AG08396 (cell line): ENCODE measurements at regions not wholly inside any gene's neighbourhood (a gene's known extent, or its start where the extent isn't known, plus 50 kb on each side); places are given as distances from the start of the nearest gene placed in this dataset.

Experiments
- DNase-seq: peaks from one replicate; pipeline ENCODE4 v3.0.0; 2012; ENCODE audit warnings: low spot score, mixed read lengths

DNA sequence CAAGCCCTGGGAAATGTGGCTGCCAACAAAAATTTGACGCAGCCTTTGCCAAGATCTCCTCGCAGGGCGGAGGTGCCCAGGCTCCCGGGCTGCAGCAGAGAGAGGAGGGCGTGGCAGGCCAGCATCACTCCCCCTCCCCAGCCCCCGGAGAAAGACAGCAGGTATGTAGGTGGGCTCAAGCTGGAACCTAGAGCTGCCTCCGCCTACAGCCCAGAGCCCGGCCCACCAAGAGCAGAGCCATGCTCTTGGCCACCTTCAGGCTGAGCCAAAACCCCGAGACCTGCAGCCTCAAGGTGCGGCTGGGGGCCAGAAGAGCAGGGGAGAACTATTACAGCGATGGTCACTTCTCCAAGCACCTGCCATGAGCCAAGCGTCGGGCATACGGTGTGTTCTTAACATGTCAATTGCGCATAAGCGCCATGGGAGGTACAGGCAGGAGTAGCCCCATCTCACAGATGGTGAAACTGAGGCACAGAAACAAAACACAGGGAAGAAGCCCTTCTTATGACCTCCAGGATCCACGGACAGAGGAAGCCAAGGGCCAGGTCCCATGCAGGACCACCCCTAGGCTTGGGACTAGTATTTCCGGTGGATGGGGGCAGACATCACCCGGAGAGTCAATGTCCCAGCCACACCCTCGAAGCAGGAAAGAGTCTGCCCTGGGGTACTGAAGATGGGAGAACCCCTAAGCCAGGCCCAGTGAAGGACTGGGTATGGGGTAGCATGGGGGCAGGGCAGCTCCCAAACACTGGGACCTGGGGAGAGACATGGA is 109.0 kb downstream of the NCOR2 start:
- no peak for DNase-seq

DNA sequence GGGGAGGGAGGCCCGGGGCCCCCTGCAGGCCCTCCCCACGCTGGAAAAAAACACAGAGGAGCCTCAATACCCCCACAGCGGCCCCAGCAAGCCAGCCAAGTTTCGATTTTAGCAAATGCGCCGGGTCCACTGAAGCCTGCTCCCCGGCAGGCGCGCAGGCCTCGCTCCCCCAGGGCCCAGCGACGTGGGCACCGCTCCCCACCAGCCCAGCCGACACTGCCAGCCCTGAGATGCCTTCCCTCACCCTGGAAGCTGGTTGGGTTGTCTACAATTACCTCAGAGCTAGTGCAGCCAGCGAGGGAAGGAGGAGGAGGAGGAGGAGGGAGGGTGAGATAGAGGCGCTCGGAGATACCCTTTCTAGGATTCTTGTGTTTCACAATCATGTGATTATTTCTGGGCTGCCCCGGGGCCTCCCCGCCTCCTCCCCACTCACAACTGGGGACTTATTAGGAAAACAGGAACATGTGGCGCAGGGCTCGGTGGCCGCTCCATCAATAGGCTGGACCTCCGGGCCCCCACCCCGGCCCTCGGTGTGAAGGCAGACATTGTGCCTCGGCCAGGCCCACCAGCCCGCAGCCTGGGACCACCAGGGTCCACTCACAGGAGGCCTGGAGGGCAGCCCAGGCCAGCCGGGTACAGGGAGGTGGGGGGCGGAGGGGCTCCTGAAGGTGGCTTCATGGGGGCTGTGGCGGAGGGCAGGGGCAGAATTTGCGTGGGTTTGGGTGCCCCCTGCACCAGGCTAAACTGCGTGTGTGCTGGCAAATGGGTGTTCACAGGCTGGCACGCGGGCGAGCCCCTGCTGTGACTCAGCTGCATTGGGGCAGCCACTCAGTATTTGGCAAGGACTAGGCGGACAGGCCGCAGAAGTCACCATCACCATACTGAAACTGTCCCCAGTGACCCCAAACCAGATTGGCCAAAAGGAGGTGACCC is 109.9 kb downstream of the NCOR2 start:
- peak; percentile 85 for DNase-seq

DNA sequence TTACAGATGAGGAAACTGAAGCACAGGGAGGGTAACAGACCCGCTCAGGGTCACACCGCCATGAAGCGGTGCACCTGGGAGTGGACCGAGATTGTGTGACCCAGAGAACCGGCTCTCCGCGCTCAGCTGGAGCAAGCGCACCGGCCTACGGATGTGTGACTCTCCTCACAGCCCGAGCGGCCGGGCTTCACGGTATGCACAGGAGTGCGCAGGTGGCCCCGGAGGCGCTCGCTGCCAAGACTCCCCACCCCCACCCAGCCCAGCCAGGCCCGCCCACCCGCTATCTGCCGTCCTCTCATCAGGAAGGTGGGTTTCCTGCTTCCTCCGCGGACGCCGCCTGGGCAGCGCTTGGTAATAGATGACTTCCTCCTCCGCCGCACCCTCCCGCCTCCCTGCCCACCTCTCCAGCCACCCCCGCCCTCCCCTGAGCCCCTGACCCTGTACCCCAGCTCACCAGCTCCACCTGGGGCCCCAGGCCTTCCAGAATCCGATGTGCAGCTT is 110.7 kb downstream of the NCOR2 start:
- no peak for DNase-seq

DNA sequence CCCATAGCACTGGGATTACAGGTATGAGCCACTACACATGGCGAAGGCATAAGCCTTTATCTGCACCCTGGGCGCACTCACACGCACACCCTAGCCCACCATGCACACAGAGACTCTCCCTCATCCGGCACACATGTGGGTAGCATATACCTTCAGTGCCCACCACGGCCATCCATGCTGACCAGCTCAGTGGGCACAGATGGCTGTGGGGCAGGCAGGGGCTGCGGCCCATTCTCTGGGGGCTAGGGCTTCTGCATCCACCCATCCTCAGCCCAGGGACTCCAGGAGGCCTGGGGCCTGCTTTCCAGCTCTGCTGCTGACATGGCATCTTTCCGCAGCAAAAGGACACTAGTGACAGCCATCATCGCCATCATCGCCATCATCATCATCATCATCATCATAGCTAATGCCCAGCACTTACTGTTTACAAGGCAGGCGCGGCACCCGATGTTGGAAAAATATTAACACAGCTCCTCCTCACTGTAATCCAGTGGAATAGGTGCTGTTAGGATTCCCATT is 111.2 kb downstream of the NCOR2 start:
- no peak for DNase-seq

DNA sequence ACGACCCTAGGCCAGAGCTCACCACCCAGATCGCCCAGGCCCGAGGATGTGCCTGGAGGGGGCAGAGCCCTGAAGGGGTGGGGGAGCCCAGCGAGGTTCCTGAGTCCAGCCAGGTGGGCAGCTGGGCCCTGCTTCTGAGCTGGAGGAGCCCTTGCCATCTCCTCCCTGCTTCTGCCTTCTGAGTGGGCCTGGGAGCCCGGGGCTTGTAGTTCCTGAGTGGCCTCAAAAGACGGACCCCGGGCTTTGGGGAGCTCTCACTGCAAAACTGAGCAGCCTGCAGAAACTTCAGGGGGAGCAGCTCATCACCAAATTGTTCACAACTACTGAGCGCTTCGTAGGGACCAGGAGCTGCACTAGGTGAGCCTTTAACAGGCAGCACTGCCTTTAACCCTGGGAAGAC is 112.1 kb downstream of the NCOR2 start:
- DNase-seq = no peak

DNA sequence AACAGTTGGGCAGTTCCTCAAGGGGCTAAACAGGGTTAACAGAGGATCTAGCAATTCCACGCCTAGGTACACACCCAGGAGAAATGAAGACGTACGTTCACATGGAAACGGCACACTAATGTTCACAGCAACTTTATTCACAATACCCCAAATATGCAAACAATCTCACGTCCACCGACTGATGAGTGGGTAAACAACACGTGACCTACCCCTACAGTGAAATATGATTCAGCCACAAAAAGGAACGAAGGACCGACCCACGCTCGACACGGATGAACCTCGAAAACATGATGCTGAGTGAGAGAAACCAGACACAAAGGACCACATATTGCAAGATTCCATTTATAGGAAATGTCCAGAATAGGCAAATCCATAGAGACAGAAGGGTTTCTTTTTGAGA is 112.7 kb downstream of the NCOR2 start:
- no peak for DNase-seq

DNA sequence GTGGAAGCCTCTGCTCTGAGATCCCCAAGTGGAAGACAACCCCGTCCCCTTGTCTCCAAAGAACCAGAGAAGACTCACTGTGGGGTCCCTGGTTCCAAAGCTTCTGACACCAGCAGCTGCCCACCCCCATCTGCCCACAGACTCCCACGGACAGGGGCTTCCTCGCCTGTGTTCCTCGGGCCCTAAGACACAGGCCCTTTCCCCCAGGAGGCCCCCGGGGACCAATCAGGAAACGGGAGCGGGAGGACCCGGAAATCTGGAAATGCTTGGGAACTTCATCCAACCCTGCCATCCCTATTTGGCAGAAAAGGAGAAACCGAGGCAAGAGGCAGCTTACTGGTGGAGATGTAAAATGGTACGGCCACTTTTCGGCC is 113.1 kb downstream of the NCOR2 start:
- no peak for DNase-seq

DNA sequence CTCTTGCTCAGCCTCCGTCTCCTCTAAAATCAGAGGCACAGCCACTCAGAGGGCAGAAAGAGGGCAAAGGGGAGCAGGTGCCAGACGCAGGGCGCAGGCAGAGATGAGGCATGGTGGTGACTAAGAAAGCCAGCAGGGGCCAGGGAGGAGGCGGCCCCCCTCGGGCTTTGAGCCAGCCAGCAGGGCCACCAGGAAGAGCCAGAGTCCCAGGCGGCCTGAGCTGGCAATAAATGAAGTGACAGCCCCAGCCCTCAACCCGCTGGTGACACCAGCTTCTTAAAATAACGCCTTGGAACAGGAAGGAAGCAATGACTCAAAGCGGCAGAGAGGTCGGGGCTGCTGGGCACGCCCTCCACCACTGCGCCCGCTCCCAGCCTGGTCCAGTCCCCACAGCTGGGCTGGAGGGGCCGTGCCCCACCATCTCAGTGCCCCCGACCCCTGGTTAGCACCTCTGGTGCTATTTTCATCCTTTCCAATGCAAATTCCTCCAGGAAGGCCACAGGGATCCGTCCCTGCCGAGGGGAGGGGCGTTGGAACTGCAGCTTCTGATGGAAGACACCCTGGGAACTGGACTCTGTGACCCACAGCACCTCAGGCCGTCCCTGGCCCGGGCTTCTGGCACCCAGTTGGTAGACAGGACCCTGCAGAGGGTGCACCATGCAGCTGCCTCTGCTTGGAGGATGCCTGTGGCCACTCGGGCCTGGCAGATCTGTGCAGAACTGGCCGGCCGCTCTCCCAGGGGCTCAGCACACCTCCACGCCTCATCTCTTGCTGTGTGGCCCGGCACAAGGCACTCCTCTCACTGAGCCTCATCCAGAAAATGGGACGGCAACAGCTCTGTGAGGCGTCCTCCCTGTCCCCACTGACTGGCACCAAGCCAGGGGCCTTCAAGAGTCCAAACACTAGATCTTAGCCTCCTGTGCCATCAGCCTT is 113.7 kb downstream of the NCOR2 start:
- peak; percentile 89 for DNase-seq

DNA sequence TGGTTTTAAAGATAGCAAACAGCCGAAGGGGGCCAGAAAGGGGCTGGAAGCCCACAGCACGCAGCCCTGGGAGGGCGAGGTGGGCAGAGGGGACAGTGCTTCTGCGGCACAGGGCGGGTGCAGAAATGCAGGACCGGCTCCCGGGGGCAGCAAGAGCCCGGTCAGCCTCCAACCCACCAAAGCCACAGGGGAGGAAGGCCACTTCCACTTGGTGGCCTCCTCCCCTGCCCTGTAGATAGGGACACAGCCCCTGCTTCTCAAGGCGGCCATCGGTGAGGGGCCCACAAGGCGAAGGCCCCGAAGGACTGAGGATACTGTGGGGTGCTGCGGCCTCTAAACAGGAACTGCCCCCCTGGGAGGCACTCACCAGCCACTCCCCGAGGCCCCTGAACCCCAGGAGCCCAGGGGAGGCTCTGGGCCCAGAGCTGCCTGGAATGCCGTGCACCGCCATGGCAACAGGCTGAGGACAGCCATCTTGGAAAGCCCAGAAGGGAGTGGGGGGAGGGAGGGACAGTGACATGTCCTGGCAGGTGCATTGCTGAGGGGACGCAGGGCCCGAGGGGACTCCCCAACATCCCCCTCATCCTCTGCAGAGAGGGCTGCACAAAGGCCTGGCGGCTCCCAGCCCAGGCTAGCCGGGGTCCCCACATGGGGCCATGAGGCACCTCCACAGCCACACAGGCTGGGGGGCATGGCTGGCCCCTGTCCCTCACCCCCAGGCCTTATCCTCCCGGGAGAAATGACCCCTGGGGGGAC is 114.7 kb downstream of the NCOR2 start:
- no peak for DNase-seq

DNA sequence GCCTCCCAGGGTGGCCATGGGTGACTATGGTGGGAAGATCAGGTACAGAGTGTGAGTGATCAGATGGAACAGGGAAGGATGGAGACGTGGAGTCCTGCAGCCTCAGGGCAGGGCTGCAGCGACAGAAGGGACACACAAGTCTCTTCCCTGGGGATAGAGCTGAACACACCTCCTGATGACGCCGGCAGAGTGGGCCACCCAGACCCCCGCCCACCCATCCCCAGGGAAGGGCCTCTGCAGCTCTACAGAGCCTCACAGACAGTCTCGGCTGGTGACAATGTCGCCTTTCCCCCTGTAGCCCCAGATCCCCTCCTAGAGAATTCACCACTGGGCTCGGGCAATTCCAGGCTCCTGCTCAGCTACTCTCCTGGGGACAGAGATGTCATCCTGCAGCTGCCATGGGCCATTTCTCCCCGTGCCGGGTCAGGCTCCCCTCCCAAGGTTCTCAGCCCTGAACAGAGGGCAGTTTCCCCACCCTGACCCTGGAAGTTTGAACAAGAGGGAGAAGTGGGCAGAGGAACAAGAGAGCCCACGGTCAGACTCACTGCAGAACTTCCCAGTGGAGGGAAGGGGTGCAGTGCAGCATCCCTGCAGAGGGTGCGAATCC is 115.7 kb downstream of the NCOR2 start:
- DNase-seq = no peak

DNA sequence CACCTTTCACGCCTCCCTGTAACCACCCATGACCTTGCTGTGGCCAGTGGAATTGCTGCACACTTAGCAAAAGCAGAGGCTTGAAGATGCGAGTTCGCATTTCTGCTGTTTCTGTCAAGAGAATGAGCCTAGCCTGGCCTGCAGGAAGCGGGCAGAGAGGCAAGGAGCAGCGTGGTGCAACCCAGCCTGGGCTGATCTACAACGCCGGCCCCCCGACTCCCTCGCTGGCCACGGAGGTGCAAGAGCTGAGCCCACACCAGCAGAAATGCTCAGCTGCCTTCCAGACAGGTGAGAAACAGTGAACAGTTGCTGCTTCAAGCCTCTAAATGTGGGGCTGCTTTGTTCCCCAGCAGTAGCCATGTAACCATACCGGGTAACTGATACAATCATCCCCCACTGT is 116.4 kb downstream of the NCOR2 start:
- DNase-seq = no peak

DNA sequence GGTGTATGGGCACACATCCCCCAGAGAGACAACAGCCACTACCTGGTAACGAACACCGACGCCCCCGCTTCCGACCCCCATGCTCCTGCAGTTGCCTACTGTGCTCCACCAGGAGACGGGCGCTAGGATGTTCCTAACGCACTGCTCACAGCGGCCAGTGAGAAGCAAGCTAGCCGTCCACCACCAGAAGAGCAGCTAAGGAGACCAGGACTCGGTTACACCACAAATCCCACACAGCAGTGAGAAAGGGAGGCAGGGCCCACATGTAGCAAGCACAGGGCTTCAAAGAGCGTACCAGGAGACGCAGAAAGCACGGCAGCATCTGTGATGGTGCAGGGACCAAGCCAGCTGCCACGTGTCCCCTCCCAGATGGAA is 117.0 kb downstream of the NCOR2 start:
- DNase-seq = no peak

DNA sequence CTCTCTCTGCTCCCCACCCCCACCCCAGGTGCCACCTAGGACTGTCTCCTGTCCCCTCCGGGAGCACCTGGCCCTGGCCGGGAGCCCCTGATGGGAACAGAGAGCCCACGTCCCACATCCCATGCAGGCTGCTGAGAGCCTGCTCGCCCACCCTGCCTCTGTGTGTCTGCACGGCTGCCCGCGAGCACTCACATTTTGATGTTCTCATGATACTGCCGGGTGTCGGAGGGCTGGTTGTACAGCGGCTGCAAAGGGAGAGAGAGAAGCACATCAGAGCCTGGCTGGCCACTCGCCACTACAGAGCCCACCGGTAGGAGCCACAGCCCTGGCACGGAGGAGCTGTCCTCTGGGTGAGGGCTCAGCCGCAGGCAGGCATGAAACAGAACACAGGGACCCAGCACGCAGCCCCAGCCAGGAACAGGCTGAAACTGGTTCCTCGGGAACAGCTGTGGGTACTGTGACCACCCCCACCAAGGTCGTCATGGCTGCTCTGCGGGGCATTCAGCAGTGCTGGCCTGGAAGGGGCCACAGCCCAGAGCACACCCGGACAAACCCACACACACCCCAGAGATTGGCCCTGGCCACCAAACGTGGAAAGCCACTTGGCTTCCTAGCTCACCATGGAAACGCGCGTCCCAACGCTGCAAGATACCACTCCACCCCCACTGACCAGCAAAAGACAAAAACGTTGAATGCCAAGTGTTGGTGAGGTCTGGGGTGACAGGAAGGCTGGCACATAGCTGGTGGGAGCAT is 117.6 kb downstream of the NCOR2 start:
- DNase-seq = no peak

DNA sequence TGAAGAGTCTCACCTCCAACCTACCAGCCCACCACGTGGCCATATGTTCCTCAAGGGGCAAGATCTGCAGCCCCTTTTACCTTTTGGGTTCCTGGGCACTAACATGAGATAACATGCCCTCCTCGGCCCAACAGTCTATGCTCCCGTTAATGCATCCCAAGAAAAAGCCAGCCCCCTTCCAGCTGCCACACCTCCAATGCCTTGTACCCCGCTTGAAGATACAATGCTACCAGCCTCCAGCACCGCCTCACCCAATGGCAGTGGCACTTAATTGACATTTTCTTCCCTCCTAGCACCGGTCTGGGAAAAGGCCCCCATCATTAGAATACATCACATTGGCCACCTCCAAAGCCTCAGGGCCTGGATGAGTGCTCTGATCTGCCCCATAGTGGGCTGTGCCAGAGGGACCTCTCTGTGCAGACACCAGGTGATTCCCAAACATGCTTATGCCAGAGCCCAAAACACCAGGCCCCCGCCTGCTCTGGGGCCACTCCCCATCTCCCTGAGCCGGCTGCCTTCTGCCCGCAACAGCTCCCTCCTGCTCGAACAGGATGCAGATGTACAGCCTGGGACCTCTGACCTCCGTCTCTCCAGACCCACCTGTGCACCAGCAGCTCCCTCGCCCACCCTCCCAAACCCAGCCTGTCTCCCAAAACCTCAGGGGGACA is 118.3 kb downstream of the NCOR2 start:
- no peak for DNase-seq

DNA sequence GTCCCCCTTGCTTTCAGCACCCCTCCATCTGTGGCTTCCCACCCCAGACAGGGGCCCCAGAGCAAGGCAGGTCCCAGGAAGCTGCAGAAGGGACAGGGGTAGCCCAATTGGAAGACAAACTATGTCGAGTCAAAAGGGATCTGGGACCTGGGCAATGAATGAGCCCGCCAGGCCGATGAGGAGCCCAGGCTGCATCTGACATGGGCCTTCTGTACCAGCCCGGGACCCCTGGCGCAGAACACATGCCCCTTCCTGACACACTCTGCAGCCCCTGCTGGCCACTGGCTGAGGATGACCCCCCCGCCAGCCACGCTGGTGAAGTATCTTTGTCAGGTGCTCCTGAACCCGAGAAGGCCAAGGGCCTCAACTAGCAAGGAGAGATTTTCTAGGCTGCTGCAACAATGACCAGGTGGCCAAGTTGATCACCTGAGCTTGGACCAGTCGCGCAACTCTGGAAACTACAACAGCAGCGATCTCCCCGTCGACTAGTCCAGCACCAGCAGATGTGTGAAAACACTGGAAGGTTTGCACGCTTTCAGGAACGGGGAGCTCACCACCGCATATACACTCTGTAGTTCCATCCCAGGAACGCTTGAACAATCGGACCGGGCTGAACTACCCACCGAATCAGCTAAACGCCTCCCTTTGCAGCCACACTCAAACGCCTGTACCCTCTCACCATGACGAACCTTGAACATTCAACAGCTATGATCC is 119.0 kb downstream of the NCOR2 start:
- DNase-seq = no peak

DNA sequence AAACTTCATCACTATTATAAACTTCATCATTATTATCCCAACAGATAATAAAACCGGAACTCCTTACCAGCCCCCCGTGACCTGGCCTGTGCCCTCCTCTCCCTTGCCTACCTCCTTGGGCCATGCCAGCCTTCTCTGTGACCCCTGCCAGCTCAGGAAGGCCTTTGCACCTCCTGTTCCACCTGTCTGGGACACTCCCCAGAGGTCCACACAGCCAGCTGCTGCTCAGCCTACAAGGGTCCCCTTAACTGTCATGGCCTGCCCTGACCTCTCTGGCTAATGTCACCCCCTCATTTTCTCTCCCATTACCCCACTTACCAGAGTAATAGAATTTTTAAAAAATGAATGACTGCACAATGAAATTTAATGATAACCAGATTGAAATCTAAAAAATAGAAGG is 121.0 kb downstream of the NCOR2 start:
- DNase-seq = no peak

DNA sequence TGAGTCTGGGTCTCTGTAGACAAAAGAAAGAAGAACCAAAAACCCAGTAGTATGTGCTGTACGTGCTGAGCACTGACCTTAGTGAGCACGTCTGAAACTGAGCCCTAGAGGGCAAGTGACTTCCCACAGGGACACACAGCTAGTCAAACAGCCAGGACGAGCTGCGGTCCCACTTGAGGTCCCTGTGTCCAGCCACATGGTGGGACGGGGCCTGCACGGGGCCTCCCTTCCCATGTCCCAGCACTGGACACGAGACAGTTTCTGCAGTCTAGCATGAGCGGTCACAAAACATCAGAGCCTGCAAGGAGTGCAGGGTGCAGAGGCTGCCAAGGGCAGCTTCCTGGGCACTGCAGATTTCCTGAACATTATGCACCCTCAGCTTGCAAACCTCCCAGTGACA is 121.6 kb downstream of the NCOR2 start:
- no peak for DNase-seq

DNA sequence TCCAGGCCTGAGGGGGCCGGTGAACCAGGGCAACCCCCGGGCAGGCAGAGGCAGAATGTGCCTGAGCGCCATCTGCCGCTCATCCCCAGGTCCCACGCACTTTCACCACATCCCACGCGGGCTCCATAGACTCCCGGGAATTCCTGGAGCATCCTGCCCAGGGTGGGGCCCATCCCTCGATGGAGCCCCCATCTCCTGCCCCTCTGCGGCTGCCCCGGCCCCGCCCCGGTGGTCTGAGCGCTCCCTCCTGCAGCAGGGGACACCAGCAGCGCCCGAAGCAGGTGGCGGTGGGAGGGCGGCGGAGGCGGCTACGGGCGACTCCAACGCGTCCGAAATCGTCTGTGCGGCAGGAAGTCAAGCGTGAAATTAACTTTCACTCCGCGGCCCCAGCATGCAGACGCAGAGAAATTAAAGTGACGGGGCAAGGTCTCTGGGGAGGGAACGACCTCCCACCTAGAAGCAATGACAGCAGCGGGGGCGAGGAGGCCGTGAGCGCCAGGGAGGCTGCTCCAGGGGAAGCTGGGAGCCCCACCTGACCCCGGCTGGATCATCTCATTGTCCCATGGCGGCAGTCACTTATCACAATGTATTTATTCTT is 122.2 kb downstream of the NCOR2 start:
- no peak for DNase-seq
